SK-N-SH (cell line): ENCODE measurements at regions not wholly inside any gene's neighbourhood (a gene's known extent, or its start where the extent isn't known, plus 50 kb on each side); places are given as distances from the start of the nearest gene placed in this dataset.

Experiments used
- CTCF ChIA-PET: fragments of 300-600, 350-600 bp; formaldehyde crosslinking; extraction: SDS; loops from one replicate; lab custom pipeline; 2021; lab: Yijun Ruan, JAX
- POLR2A ChIA-PET: fragments of 350-600 bp; sonication (Branson Sonifier 250); formaldehyde crosslinking; extraction: SDS; loops from one replicate; lab custom pipeline; 2020; ENCODE audit warnings: antibody characterized with exemption, inconsistent platforms; lab: Yijun Ruan, JAX
- DNase-seq: peaks from one replicate; pipeline ENCODE4 v3.0.0; 2012
- H2AFZ ChIP-seq: fragments of 200-600 bp; sonication (generic); 2 replicates; pipeline ENCODE4 v1.8.1; 2016; ENCODE audit warnings: antibody characterized with exemption, mild to moderate bottlenecking, low read depth
- H3F3A ChIP-seq: fragments of 200-600 bp; sonication (generic); replicated peaks from 2 replicates; pipeline ENCODE3; 2016; ENCODE audit warnings: antibody characterized with exemption, mild to moderate bottlenecking; ENCODE audit not compliant: insufficient read depth
- H3K27ac ChIP-seq, 2 experiments: fragments of 200-500 bp in 1 of 2; fragments of 200-600 bp in 1 of 2; sonication (Bioruptor generic) in 1 of 2; sonication (generic), shearing (Covaris generic) in 1 of 2; 2 replicates each; pipeline versions ENCODE4 v1.5.1 to v1.6.1; 2014 to 2016; ENCODE audit warnings: low read depth in 2 of 2, inconsistent platforms in 1 of 2, low read length in 1 of 2, mild to moderate bottlenecking in 1 of 2, mixed read lengths in 1 of 2
- H3K27me3 ChIP-seq: fragments of 200-600 bp; sonication (generic), shearing (Covaris generic); 2 replicates; pipeline ENCODE4 v1.6.1; 2016; ENCODE audit warnings: mixed run types; ENCODE audit not compliant: insufficient read depth
- H3K36me3 ChIP-seq, 2 experiments: fragments of 200-500 bp in 1 of 2; fragments of 200-600 bp in 1 of 2; sonication (Bioruptor generic) in 1 of 2; sonication (generic) in 1 of 2; replicated peaks in 1 of 2; 2 replicates each; pipeline versions ENCODE3 to v1.5.1; 2014 to 2016; ENCODE audit warnings: low read length in 1 of 2, mild to moderate bottlenecking in 1 of 2; ENCODE audit not compliant: insufficient read depth in 2 of 2, control insufficient read depth in 1 of 2
- H3K4me1 ChIP-seq, 2 experiments: fragments of 200-500 bp in 1 of 2; fragments of 200-600 bp in 1 of 2; sonication (Bioruptor generic) in 1 of 2; sonication (generic), shearing (Covaris generic) in 1 of 2; 2 replicates each; pipeline versions ENCODE4 v1.5.1 to v1.6.1; 2014 to 2016; ENCODE audit warnings: low read depth in 1 of 2, low read length in 1 of 2, mixed run types in 1 of 2; ENCODE audit not compliant: insufficient read depth in 2 of 2, control insufficient read depth in 1 of 2
- H3K4me2 ChIP-seq: fragments of 200-600 bp; sonication (generic), shearing (Covaris generic); 2 replicates; pipeline ENCODE4 v1.6.1; 2017; ENCODE audit warnings: mixed run types
- H3K4me3 ChIP-seq, 2 experiments: fragments of 200-500 bp in 1 of 2; fragments of 200-600 bp in 1 of 2; sonication (Bioruptor generic) in 1 of 2; sonication (generic), shearing (Covaris generic) in 1 of 2; 2 replicates each; pipeline versions ENCODE4 v1.5.1 to v1.8.1; 2014 to 2016; ENCODE audit warnings: low read depth in 2 of 2, inconsistent platforms in 1 of 2, low read length in 1 of 2, mild to moderate bottlenecking in 1 of 2, mixed read lengths in 1 of 2, moderate library complexity in 1 of 2
- H3K79me2 ChIP-seq: fragments of 200-600 bp; sonication (generic); 2 replicates; pipeline ENCODE4 v1.8.1; 2017; ENCODE audit warnings: mild to moderate bottlenecking; ENCODE audit not compliant: insufficient read depth
- H3K9ac ChIP-seq: fragments of 200-600 bp; sonication (generic); 2 replicates; pipeline ENCODE4 v1.6.1; 2017; ENCODE audit warnings: mixed run types
- H3K9me2 ChIP-seq: fragments of 200-600 bp; sonication (generic); 2 replicates; pipeline ENCODE4 v1.6.1; 2017; ENCODE audit warnings: mixed run types
- H3K9me3 ChIP-seq: fragments of 200-600 bp; sonication (generic); 2 replicates; pipeline ENCODE4 v1.6.1; 2017; ENCODE audit warnings: mixed run types, mild to moderate bottlenecking, moderate library complexity
- H4K20me1 ChIP-seq: fragments of 200-600 bp; sonication (generic); 2 replicates; pipeline ENCODE4 v1.6.1; 2017; ENCODE audit warnings: mild to moderate bottlenecking, mixed run types; ENCODE audit not compliant: insufficient read depth
- CHD2 ChIP-seq: fragments of 150-350 bp; IDR thresholded peaks from 2 replicates; pipeline ENCODE4 v1.6.1; 2018; ENCODE audit warnings: low read length; ENCODE audit not compliant: partially characterized antibody
- EP300 ChIP-seq, 2 experiments: IDR thresholded peaks; 2 replicates each; pipeline versions ENCODE4 v1.4.0 to v1.6.1; 2012; ENCODE audit warnings: borderline replicate concordance in 1 of 2, low read depth in 1 of 2, low read length in 1 of 2
- FOSL2 ChIP-seq: IDR thresholded peaks from 2 replicates; pipeline ENCODE4 v1.4.0; 2012; ENCODE audit warnings: low read depth, mild to moderate bottlenecking, moderate library complexity, borderline replicate concordance
- FOXM1 ChIP-seq: IDR thresholded peaks from 2 replicates; pipeline ENCODE4 v1.4.0; 2012; ENCODE audit warnings: low read depth, mild to moderate bottlenecking
- GABPA ChIP-seq: IDR thresholded peaks from 2 replicates; pipeline ENCODE4 v1.4.0; 2012; ENCODE audit warnings: low read depth, mild to moderate bottlenecking
- NFIC ChIP-seq: IDR thresholded peaks from 2 replicates; pipeline ENCODE4 v1.4.0; 2012; ENCODE audit warnings: borderline replicate concordance
- SIN3A ChIP-seq: IDR thresholded peaks from 2 replicates; pipeline ENCODE4 v1.6.1; 2012; ENCODE audit warnings: low read depth, mild to moderate bottlenecking, low read length, moderate library complexity, borderline replicate concordance
- TEAD4 ChIP-seq: IDR thresholded peaks from 2 replicates; pipeline ENCODE4 v1.4.0; 2012; ENCODE audit warnings: mild to moderate bottlenecking, borderline replicate concordance; ENCODE audit not compliant: insufficient read depth
- WGBS: methylation state at CpG from one replicate; pipeline ENCODE4 v1.1.6; 2017; ENCODE audit warnings: low lambda C conversion rate; 5-methylcytosine and 5-hydroxymethylcytosine counted together
- TF ChIP-seq, protein P1 (sequence below): IDR thresholded peaks from 2 replicates; pipeline ENCODE4 v1.4.0; 2012; ENCODE audit warnings: low read depth, borderline replicate concordance
- TF ChIP-seq, protein P2 (sequence below): IDR thresholded peaks from 2 replicates; pipeline ENCODE4; 2012
- TF ChIP-seq, protein P3 (sequence below): IDR thresholded peaks from 2 replicates; pipeline ENCODE4 v1.4.0; 2012; ENCODE audit warnings: low read depth
- TF ChIP-seq, protein P4 (sequence below): IDR thresholded peaks from 2 replicates; pipeline ENCODE4 v1.6.1; 2012; ENCODE audit warnings: mild to moderate bottlenecking, low read depth, low read length, moderate library complexity

DNA sequence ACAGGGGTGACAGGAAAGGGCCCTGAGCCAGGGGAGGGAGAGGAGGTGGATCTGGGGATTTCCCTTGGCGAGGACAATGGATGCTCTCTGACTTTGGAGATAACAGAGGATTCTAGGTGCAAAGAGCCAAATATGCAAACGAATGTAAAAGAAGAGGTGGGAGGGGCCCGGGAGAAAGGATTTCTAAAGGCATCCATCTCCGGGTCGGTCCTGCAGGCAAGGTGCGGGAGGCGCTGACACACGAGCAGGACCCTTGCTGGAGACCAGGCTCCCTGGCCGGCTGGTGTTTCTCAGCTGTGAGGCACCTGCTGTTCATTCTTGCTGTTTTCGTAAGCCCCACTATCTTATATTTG, 115.2 kb upstream of the TLE3 start:
- H2AFZ ChIP-seq = no peak overlapping the region
- DNase-seq = no peak
- H3K9ac ChIP-seq = no peak overlapping the region
- no peaks in the 10 kb centered on the region for H3K27me3 ChIP-seq
- H3K9me2 ChIP-seq = no peaks in the 10 kb centered on the region
- no peak overlapping the region for H3K4me2 ChIP-seq
- 89% methylated on average over 10 of the region's 10 CpGs for WGBS
- ChIA-PET CTCF (interaction anchor here (1.3 to 2.4 kb wide), 2 partner anchors 10 to 253 kb away, joined by 3 to 9 read pairs; no protein-coding TSS in a partner anchor), POLR2A (no interaction called here)
- no peaks in the 10 kb centered on the region for H3K9me3 ChIP-seq
- TF ChIP-seq FOXM1 (no peak), CHD2 (no peak), TEAD4 (no peak), SIN3A (no peak), FOSL2 (no peak), NFIC (no peak), EP300 (IDR thresholded peaks at IDR 0.05; ENCODE audit: borderline replicate concordance in 1 of 2, low read depth in 1 of 2, low read length in 1 of 2) (no peak), GABPA (no peak)
- TF ChIP-seq, protein P1, sequence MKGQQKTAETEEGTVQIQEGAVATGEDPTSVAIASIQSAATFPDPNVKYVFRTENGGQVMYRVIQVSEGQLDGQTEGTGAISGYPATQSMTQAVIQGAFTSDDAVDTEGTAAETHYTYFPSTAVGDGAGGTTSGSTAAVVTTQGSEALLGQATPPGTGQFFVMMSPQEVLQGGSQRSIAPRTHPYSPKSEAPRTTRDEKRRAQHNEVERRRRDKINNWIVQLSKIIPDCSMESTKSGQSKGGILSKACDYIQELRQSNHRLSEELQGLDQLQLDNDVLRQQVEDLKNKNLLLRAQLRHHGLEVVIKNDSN = no peak
- TF ChIP-seq, protein P2, sequence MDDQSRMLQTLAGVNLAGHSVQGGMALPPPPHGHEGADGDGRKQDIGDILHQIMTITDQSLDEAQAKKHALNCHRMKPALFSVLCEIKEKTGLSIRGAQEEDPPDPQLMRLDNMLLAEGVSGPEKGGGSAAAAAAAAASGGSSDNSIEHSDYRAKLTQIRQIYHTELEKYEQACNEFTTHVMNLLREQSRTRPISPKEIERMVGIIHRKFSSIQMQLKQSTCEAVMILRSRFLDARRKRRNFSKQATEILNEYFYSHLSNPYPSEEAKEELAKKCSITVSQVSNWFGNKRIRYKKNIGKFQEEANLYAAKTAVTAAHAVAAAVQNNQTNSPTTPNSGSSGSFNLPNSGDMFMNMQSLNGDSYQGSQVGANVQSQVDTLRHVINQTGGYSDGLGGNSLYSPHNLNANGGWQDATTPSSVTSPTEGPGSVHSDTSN = no peak
- TF ChIP-seq, protein P3, sequence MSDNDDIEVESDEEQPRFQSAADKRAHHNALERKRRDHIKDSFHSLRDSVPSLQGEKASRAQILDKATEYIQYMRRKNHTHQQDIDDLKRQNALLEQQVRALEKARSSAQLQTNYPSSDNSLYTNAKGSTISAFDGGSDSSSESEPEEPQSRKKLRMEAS = no peak
- TF ChIP-seq, protein P4, sequence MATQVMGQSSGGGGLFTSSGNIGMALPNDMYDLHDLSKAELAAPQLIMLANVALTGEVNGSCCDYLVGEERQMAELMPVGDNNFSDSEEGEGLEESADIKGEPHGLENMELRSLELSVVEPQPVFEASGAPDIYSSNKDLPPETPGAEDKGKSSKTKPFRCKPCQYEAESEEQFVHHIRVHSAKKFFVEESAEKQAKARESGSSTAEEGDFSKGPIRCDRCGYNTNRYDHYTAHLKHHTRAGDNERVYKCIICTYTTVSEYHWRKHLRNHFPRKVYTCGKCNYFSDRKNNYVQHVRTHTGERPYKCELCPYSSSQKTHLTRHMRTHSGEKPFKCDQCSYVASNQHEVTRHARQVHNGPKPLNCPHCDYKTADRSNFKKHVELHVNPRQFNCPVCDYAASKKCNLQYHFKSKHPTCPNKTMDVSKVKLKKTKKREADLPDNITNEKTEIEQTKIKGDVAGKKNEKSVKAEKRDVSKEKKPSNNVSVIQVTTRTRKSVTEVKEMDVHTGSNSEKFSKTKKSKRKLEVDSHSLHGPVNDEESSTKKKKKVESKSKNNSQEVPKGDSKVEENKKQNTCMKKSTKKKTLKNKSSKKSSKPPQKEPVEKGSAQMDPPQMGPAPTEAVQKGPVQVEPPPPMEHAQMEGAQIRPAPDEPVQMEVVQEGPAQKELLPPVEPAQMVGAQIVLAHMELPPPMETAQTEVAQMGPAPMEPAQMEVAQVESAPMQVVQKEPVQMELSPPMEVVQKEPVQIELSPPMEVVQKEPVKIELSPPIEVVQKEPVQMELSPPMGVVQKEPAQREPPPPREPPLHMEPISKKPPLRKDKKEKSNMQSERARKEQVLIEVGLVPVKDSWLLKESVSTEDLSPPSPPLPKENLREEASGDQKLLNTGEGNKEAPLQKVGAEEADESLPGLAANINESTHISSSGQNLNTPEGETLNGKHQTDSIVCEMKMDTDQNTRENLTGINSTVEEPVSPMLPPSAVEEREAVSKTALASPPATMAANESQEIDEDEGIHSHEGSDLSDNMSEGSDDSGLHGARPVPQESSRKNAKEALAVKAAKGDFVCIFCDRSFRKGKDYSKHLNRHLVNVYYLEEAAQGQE = no peak
- H3F3A ChIP-seq = no peaks in the 10 kb centered on the region
- peaks cover 0 to 42% of the 10 kb centered on the region in 2 experiments; a peak in 1 of 4 replicates for H3K4me1 ChIP-seq
- no peak overlapping the region for H3K27ac ChIP-seq
- no peaks in the 10 kb centered on the region for H4K20me1 ChIP-seq
- no peaks in the 10 kb centered on the region for H3K36me3 ChIP-seq
- H3K4me3 ChIP-seq = no peak overlapping the region
- no peaks in the 10 kb centered on the region for H3K79me2 ChIP-seq
